ENCODE measurements at regions not wholly inside any gene's neighbourhood (a gene's known extent, or its start where the extent isn't known, plus 50 kb on each side); places are given as distances from the start of the nearest gene placed in this dataset.
A peak's percentile ranks its signal among the peaks of the same experiment; 100 is the strongest.

DNA sequence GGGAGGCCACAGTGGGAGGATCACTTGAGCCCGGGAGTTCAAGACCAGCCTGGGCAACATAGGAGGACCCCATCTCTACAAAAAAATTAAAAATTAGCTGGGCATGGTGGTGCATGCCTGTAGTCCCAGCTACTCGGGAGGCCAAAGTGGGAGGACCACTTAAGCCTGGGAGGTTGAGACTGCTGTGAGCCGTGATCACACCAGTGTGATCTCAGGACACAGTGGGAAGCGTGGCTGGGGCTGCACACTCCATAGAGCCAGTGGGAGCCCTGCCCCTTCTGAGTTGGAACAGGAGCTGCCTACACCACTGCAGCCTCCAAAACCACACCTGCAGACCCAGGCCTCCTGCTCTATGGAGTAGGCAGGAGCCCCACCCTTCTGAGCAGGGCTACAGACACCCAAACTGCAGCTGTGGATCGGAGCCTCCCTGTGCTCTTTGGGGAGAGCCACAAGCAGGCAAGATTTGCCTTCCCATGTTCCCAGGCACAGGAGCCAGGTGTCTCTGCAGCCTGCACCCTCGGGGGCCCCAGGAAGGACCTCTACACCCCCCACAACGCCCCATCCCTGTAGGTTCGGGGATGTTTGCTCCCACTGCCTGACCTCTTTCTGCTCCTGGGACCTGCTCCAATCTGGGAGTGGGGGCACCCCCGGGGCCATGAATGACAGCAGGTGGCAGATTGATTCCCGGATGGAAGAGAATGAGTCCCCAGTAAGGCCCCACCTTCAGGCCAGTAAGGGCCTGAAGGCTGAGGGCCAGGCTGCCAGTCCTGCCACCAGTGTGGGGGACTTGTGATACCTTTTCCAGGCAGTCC, 245.4 kb downstream of the BUD13 start:
- DNase-seq, result no peak

DNA sequence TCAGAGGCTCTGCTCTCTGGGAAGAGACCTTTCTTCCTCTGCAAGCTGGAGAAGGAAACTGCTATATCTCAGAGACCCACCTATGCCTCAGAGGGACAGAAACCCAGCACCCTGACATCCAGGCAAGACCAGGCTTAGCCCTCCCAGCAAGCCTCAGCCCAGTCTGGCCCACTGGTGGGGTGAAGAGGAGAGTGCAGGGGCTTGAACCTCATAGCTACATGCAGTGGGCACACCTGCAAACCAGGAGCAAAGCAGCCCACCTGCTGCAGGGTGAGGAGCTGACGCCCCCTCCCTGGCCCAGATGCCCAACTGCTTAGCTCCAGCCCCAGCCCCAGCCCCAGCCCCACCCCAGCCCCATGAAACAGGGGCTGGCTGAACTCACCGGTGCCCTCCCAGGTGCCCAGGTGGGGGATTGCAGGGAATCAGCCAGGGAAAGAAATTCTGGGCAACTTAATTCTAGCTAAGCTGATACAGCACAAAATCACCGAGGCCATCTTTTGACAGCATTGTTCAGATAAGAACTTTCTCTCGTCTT, 246.8 kb downstream of the BUD13 start:
- DNase-seq, result no peak

DNA sequence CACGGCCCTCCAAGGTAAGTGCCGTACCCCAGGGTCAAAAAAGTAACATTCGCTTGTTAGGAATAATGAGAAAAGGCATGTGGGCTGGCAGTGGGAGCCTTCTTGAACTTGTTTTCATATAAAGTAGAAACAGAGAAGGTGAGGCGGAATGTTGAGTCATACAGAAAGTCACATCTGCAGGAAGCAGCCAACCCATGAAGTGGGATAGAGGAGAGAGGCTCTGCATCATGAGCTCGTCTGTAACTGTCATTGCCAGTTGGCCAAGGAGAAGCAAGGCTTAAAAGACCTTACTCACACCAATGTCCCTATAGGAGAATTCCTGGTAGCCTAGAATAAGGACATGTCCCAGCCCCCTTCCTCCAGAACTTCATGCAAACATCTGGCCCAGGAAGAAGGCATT, 253.3 kb downstream of the BUD13 start:
- no peak for DNase-seq

DNA sequence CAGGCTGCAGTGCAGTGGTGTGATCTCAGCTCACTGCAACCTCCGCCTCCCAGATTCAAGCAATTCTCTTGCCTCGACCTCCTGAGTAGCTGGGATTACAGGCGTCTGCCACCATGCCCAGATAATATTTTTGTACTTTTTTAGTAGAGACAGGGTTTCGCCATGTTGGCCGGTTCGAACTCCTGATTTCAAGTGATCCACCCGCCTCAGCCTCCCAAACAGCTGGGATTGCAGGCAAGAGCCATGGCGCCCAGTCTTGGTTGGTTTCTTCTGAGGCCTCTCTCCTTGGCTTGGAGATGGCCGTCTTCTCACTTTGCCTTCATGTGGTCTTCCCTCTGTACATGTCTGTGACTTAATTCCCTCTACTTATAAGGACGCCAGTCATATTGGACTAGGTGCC, 254.6 kb downstream of the BUD13 start:
- no peak for DNase-seq

DNA sequence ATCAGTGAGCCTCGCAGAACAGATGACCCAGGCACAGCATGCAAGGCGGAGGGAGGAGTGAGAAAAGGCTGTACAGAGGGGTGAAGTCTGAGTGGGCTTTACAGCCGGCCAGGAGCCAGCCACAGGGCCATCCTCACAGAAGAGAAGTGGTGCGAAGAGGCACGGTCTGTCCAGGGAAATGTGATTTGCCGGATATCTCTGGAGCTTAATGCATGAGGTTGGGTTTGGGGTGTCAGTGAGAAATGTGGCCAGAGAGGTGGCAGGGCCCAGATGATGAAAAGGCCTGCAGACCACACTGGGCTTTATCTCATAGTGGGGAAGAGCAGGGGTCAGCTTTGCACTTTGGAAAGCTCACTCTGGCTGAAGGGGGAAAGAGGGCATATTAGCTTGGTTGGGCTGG, 255.2 kb downstream of the BUD13 start:
- no peak for DNase-seq

DNA sequence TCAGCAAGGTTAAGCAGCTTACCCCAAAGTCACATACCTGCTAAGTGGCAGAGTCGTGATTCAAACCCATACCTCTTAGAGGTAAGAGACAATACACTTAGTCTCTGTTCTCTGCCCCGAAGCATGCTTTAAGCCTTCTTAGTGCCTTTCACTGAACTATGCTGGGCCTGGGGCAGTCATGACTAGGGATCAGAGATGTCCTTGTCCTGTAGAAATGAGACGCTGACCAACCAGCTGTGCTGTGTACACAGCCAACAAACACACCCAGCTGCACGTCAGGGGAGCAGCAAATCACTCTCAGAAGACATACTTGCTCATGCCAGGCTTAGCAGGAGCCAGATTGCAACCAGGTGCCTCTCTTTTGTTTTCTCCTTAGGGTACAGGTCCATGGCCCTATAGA, 255.7 kb downstream of the BUD13 start:
- no peak for DNase-seq

DNA sequence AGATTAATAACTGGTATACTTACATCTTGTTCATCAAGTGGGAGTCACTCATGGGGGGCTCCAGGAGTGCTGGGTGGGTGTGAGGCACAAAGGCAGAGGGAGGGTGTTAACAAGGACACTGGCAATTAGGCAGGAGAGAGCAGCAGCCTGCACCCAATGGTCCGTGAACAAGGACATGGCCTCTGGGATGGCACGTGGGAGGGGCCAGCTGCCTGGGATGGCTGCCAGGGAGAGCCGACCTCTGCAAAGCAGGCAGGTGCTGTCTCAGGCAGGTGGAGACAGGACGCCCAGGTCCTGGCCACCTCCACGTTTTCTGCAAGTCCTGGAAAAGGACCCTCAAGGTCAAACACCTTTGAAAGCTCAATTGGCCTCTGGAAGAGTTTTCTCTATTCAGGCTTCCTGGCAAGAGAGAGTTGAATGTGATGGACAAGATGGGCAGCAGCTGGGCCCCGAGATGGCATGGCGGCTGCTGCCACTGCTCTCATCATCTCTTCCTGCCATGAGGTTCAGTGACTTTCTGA, 257.1 kb downstream of the BUD13 start:
- DNase-seq, result no peak

DNA sequence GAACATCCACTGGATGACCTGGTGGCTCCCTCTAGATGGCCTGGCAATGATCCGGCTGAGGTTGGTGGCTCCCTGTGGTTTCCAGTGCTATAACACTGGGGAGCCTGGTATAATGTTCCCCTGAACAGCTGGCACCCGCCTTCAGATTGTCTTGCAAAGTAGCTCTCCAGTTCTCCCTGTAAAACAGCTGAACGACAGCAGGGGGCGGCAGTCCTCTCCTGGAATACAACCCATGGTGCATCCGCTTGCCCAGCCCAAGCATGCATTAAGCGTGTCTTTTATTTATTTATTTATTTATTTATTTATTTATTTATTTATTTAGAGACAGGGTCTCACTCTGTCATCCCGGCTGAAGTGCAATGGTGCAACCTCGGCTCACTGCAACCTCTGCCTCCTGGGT, 258.9 kb downstream of the BUD13 start:
- peak; percentile 37 for DNase-seq

DNA sequence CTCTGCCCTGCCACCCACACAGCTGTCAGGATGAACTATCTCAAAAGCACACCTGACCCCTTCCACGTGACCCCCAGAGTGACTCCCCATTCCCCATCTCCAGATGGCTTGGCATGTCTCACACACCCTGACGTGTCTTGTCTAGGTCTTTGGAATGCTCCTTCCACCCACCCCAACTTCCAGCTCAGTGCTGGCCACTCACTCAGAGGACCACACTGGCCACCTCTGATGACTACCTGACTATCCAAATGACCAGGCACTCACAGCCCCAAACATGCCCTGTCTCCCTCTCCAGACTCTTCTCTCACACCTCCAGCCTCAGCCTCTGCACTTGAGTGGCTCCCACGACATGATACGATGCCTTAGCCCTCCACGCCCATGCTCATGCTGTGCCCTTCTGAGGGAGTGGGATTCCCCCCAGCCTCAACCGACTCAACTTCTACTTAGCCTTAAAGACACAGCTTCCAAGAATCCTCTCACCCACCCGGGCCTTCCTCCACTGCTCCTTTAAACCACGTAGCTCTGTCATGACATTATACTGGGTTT, 259.4 kb downstream of the BUD13 start:
- DNase-seq, result no peak

DNA sequence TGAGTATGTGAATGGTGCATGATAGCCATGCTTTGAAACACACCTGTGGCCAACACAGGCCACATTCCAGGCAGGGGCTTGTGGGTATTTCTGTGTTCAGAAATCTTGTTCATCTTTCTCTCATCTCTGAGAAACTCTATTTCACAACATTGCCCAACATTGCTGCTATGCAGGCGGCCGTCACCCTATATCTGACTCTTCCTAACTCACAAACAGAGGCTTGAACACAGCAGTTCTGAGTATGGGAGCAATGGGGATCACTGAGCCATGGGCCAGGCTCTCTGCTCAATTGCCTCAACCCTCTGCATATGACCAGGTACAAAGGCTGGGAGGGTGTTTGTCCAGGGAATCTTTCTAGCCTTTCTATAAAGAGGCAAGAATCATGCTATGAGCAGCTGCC, 259.9 kb downstream of the BUD13 start:
- DNase-seq, result no peak

DNA sequence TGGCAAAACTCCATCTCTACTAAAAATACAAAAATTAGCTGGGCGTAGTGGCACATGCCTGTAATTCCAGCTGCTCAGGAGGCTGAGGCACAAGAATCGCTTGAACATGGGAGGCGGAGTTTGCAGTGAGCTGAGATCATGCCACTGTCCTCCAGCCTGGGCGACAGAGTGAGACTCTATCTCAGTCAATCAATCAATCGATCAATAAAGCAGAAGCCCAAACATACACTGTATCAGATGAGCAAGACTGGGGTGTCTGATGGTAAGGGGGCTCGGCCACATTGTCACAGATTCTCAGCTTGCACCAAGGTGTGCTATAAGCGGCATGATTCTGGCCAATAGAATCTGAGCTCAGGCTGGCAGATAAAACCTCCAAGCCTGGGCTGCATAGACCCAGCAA, 261.1 kb downstream of the BUD13 start:
- DNase-seq, result no peak

DNA sequence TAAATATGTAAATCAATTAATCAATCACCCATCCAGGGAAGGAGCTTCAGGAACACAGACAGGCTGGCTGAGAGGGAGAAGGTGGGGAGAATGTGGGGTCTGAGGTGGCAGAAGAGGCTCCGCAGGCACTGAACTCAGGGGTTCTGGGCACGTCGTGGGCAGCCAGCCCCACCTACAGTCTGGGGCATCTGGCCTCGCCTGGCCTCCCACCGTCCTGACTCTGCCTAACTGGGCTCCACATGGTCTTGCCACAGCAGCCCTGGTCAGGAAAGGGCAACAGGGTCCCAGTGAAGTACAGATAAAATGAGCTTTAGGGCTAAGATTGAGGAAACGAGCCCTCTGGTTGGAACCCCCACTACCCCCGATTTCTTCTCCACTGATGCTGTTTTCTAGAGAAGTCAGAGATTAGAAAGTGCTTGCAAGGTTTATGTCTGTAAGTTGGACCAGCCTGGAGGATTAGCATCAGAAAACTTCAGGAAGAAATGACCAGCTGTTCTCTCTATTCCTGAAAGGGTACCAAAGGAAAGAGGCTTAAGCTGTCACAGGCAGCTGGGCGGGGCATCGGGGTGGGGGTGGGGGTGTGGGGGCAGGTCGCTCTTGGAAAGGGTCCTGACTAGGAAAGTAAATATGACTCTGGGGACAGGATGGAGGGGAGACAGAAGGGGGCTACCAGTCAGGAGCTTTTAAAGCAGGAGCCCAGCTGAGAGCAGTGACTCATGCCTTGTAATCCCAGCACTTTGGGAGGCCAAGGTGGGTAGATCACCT, 261.7 kb downstream of the BUD13 start:
- DNase-seq, result no peak

DNA sequence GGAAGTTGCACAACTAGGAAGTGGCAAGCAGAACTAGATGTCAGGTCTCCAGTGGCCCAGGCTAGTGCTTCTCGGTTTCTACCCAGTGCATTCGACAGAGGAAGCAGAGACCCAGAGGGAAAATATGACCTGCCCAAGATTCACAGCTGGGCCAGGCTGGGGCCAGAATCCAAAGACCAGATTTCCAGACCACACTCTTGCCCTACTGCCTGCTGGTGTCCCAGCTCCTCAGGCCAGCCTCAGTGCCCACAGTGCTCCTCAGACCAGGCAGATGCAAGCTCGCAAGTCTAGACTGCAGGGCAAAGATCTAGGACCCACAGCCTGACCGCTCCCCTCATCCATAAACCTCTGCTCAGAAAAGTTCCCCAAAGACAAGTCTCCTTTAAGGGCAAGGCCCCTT, 262.6 kb downstream of the BUD13 start:
- no peak for DNase-seq

DNA sequence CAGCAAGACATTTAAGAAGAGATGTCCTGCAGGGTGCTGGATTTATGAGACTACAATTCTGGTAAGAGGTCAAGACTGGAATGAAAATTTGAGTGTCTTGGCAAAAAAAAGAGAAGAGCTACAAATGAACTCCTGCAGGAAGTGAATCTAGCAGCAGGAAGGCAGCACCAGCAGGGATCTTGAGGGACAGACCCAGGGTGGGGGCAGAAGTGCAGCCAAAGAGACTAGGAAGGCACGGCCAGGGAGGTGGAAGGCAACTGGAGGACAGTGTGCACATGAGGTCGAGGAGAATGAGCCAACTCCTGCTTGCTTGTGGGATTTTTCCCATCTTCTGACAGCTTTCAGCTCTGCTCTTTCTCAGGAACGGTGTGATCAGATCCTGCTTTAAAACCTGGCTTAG, 263.2 kb downstream of the BUD13 start:
- DNase-seq, result no peak

DNA sequence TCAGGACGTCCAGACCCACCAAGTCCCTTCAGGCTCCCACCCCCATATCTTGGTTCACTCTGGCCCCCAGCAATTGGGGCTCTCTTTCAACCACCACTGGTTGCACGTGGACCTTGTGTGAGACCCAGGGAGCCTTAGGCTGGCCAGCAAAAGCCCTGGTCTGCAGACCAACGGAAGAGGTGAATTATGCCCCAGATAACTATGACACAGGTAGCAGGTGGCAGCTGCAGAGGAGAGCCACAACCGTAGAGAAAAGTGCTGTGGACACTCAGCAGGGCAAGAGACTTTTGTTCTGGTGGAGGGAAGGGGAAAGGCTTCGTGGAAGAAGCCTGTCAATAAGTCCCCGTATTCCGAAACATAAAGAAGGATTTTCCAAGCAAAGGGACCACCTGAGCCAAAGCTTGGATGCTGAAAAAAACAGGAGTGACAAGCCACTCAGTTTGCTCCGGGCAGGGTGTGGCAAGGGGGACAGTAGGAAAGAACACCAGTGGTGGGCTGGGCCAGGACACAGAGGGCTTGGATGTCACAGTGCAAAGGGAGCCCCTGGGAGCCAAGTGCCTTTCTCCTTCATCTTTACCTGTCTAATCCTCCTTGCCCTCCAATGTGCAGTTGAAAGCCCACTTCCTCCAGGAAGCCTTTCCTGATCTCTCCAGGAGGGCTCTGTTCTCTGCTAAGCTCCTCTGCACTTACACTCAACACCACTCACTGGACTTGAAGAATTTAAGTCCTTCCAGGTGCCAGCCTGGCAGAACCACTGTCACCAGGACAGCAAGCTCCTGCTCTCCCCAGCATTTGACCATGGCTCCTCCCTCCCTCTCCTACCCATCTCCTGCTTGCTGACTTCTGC, 264.7 kb downstream of the BUD13 start:
- no peak for DNase-seq

DNA sequence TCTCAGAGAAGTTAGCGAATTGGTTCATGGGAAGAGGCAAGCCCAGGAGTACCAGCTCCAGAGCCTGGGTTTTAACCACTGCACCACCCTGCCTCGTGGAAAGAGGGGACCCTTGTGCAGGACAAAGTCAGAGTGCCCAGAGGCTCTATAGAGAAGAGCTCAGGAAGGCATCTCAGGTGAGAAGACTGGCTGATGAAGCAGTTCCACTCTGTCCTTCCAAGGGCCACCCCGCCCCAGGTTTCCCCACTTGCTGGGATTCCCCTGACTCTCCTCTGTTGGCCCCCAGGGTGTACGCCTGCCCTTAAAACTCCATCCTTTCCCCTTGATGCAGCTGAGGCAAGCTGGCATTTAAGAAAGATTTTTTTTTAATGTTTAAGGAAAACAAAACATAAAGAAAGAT, 265.8 kb downstream of the BUD13 start:
- no peak for DNase-seq

DNA sequence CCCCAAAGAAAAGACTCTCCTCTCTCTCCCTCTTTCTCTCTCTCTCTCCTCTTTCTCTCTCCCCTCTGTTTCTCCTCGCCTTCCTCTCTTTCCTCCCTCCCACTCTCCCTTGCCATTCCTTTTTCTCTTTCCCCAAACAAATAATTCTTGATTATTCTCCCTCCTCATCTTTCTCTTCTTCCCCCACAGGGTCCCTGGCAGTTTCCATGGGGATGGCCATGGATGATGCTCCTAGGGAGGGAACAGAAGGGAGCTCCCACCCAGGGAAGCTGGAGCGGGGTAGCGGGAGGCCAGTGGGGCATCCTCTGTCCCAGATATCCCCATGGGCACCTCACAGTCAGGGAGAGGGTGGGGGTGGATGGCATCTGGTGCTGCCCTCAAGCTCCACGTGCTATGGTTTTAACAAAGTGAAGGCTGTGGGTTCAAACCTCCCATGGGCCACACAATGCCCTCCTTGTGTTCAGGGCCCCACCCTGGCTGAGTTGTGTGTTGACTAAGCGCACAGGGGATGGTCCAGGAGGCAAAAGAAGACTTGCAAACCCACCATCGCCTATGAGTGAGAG, 266.4 kb downstream of the BUD13 start:
- DNase-seq, result no peak

DNA sequence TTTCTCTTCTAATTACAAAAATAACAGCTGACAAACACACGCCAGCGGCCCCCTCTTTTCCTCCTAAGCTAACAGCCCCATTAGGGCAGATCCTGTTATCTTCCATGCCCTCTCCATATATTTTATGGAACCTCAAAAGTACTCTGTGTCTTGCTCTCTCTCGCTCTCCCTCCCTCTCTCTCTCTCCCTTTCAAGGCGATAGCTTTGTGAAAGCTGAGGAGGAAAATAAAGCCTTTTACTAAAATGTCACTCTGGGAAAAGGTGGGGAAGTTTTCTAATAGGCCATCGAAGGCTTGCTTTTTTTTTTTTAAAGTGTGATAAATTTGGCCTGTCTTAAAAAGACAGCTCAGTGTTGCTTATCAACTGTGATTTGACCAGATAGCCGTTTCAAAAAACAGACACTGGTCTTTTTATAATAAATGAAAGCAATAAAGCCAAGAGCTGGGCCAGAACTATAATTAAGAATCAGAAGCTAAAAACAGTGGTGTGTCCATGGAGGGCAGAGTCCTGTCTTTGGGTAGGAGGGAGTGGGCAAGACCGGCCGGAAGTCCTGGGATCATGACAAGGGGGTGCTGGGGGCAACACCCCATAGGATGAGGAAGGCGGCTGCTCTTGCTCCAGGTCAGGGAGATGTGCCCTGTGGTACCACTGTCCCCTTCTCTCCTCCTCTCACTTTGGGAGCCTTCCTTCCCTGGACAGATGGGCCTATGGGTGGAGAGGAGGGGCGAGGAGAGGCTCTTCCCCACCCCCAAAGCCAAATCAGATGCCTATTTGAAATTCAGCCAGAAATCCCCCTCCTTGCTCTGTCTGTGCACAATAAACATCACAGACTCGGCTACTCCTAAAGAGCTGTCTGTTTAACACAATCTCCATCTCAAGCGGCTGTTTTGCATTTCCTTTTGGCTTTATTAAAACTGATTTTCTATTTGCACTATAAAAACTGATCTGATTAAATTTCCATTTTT, 267.2 kb downstream of the BUD13 start:
- DNase-seq, result no peak

DNA sequence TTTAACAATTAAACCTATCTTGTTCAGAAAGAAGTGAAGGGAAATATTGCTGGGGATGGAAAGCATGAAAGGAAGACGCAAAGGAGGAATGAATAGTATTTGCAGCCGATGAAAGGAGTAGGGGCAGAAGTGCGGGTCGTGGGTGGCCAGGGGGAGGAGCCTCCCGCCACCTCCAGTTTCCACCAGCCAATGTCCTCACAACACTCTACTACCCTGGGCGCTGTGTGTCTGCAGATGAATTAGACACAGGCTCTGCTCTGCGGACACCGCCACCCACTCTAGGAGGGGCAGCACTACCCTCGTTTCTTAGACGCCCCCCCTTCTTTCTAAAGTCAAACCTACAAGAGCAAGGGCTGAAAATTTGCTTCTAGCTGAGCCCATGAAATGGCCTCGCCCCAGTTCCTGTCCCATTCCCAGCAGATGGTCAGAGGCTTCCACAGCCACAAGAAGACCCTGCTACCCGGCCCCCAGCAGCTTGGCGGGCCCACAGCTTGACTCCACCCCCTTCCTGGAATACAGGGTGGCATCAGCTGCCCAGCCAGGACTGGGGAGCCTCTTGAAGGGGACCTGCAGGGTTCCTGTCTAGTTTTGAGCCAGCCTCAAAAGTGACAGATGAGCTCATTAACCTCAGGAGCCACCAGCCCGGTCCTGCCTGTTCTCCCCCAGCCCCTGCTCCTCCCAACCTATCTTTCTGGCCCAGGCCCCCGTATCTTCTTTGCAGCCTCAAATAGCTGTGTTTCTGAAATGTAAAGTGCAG, 268.1 kb downstream of the BUD13 start:
- no peak for DNase-seq
